Trophoblast cell (in vitro differentiated cells and primary cell): ENCODE measurements at regions not wholly inside any gene's neighbourhood (a gene's known extent, or its start where the extent isn't known, plus 50 kb on each side); places are given as distances from the start of the nearest gene placed in this dataset.

Experiments used
- DNase-seq, 2 donors: peaks; one replicate each; pipeline ENCODE4 v3.0.0-alpha.2; 2016
- H2AFZ ChIP-seq: 2 replicates; pipeline ENCODE4 v1.6.1; 2013; ENCODE audit warnings: low read length, moderate library complexity, mild to moderate bottlenecking; ENCODE audit not compliant: insufficient read depth, poor library complexity
- H2AK5ac ChIP-seq: 2 replicates; pipeline ENCODE4 v1.6.1; 2013; ENCODE audit warnings: mild to moderate bottlenecking, low read length
- H2BK120ac ChIP-seq: 2 replicates; pipeline ENCODE4 v1.6.1; 2013; ENCODE audit warnings: low read length, mild to moderate bottlenecking, moderate library complexity; ENCODE audit not compliant: insufficient read depth, poor library complexity
- H2BK12ac ChIP-seq: 2 replicates; pipeline ENCODE4 v1.6.1; 2013; ENCODE audit warnings: mild to moderate bottlenecking, low read length, moderate library complexity
- H2BK5ac ChIP-seq: 2 replicates; pipeline ENCODE4 v1.6.1; 2013; ENCODE audit warnings: low read length, low read depth, moderate library complexity, mild to moderate bottlenecking; ENCODE audit not compliant: poor library complexity
- H3K14ac ChIP-seq: 2 replicates; pipeline ENCODE4 v1.6.1; 2013; ENCODE audit warnings: mild to moderate bottlenecking, low read length
- H3K18ac ChIP-seq: 2 replicates; pipeline ENCODE4 v1.6.1; 2013; ENCODE audit warnings: mild to moderate bottlenecking, low read length
- H3K23ac ChIP-seq: 2 replicates; pipeline ENCODE4 v1.6.1; 2013; ENCODE audit warnings: low read length
- H3K27ac ChIP-seq: 2 replicates; pipeline ENCODE4 v1.5.1; 2013; ENCODE audit warnings: low read depth, mild to moderate bottlenecking, inconsistent platforms, low read length, moderate library complexity
- H3K27me3 ChIP-seq: 2 replicates; pipeline ENCODE4 v1.6.1; 2013; ENCODE audit warnings: inconsistent platforms, mild to moderate bottlenecking, low read length, moderate library complexity; ENCODE audit not compliant: insufficient read depth
- H3K36me3 ChIP-seq, 2 experiments: 1 replicate in 1 of 2; 2 replicates in 1 of 2; pipeline ENCODE4 v1.6.1; 2013; ENCODE audit warnings: low read length in 2 of 2, mild to moderate bottlenecking in 2 of 2, moderate library complexity in 1 of 2; ENCODE audit not compliant: insufficient read depth in 2 of 2, control insufficient read depth in 1 of 2
- H3K4ac ChIP-seq: 2 replicates; pipeline ENCODE4 v1.6.1; 2013; ENCODE audit warnings: low read depth, mild to moderate bottlenecking, low read length, moderate library complexity
- H3K4me1 ChIP-seq, 2 experiments: 1 replicate in 1 of 2; 2 replicates in 1 of 2; pipeline ENCODE4 v1.6.1; 2013; ENCODE audit warnings: low read length in 2 of 2, mild to moderate bottlenecking in 2 of 2, moderate library complexity in 1 of 2; ENCODE audit not compliant: insufficient read depth in 2 of 2, control insufficient read depth in 1 of 2
- H3K4me2 ChIP-seq: 2 replicates; pipeline ENCODE4 v1.6.1; 2013; ENCODE audit warnings: inconsistent platforms, mild to moderate bottlenecking, low read length, moderate library complexity
- H3K4me3 ChIP-seq: 2 replicates; pipeline ENCODE4 v1.5.1; 2013; ENCODE audit warnings: mild to moderate bottlenecking, low read depth, low read length, inconsistent platforms
- H3K79me1 ChIP-seq: one replicate; pipeline ENCODE4 v1.6.1; 2013; ENCODE audit warnings: low read length
- H3K79me2 ChIP-seq: 2 replicates; pipeline ENCODE4 v1.6.1; 2013; ENCODE audit warnings: low read length, mild to moderate bottlenecking; ENCODE audit not compliant: control insufficient read depth, insufficient read depth, poor library complexity
- H3K9ac ChIP-seq: 2 replicates; pipeline ENCODE4 v1.6.1; 2013; ENCODE audit warnings: mild to moderate bottlenecking, low read length
- H3K9me3 ChIP-seq: 2 replicates; pipeline ENCODE4 v1.6.1; 2013; ENCODE audit warnings: low read depth, mild to moderate bottlenecking, control low read depth, inconsistent platforms, low read length; ENCODE audit not compliant: insufficient read depth
- H4K12ac ChIP-seq: 2 replicates; pipeline ENCODE4 v1.6.1; 2013; ENCODE audit warnings: low read depth, mild to moderate bottlenecking, low read length, moderate library complexity
- H4K8ac ChIP-seq: 2 replicates; pipeline ENCODE4 v1.6.1; 2013; ENCODE audit warnings: low read depth, mild to moderate bottlenecking, low read length, moderate library complexity
- H4K91ac ChIP-seq: one replicate; pipeline ENCODE4 v1.6.1; 2013; ENCODE audit warnings: low read depth, mild to moderate bottlenecking, low read length, moderate library complexity
- WGBS: extraction: QIAGEN DNeasy Blood & Tissue Kit; methylation state at CpG from one replicate; pipeline ENCODE4 v1.1.7; 2013; ENCODE audit warnings: missing lambda C conversion rate; ENCODE audit not compliant: insufficient read length, insufficient coverage; ENCODE audit errors: extremely low coverage; 5-methylcytosine and 5-hydroxymethylcytosine counted together

DNA sequence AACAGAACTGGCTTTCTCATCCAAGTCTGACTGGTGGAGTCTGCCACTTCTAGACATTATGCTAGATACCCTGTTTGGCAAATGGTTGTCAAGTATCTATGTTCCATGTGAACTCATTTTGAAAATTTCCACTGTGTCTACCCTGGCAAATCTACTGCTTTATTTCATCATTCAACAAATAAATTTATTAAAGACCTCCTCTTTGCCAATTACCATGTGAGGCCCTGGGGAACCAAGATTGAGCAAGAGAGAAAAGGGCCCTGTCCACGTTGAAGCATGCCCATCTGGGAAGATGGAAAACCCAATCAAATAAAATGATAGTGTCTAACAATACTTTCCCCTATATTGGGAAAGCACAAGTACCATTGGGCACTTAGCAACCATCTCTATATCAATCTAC is 582.4 kb downstream of the IRS1 start:
- H2BK120ac ChIP-seq = no peak overlapping the region
- H3K4me2 ChIP-seq = no peak overlapping the region
- no peak overlapping the region for H2AK5ac ChIP-seq
- no peak overlapping the region for H2AFZ ChIP-seq
- no peak overlapping the region for H3K23ac ChIP-seq
- no peak overlapping the region for H4K91ac ChIP-seq
- no peak overlapping the region for H4K8ac ChIP-seq
- WGBS = no CpG with 5 or more reads among the region's 1 CpG
- H3K79me1 ChIP-seq = no peaks in the 10 kb centered on the region
- no peak overlapping the region for H2BK12ac ChIP-seq
- H3K79me2 ChIP-seq = no peaks in the 10 kb centered on the region
- no peaks in the 10 kb centered on the region for H3K9me3 ChIP-seq
- no peak overlapping the region for H3K14ac ChIP-seq
- no peak overlapping the region for H3K9ac ChIP-seq
- no peaks in the 10 kb centered on the region for H3K27me3 ChIP-seq
- no peaks in the 10 kb centered on the region for H3K4me1 ChIP-seq
- no peak for DNase-seq
- H3K27ac ChIP-seq = no peak overlapping the region
- no peak overlapping the region for H3K4me3 ChIP-seq
- H3K36me3 ChIP-seq = no peaks in the 10 kb centered on the region
- H3K18ac ChIP-seq = no peak overlapping the region
- no peak overlapping the region for H2BK5ac ChIP-seq
- H3K4ac ChIP-seq = no peak overlapping the region
- H4K12ac ChIP-seq = no peak overlapping the region

- Histone ChIP-seq H3K4me3 (no peak overlapping the region), H3K4me2 (no peak overlapping the region), H2BK5ac (no peak overlapping the region), H3K27me3 (no peaks in the 10 kb centered on the region), H4K8ac (no peak overlapping the region), H3K79me2 (no peaks in the 10 kb centered on the region), H3K27ac (no peak overlapping the region), H3K4ac (no peak overlapping the region), H2AFZ (no peak overlapping the region), H4K12ac (no peak overlapping the region), H3K18ac (no peak overlapping the region), H3K36me3 (no peaks in the 10 kb centered on the region), H3K14ac (no peak overlapping the region), H2BK12ac (no peak overlapping the region), H3K79me1 (no peaks in the 10 kb centered on the region), H3K9ac (no peak overlapping the region), H3K4me1 (no peaks in the 10 kb centered on the region), H3K9me3 (no peaks in the 10 kb centered on the region), H3K23ac (no peak overlapping the region), H2BK120ac (no peak overlapping the region), H2AK5ac (no peak overlapping the region), H4K91ac (no peak overlapping the region)
- no CpG with 5 or more reads among the region's 6 CpGs for WGBS
- no peak for DNase-seq
These were observed 583.0 kb downstream of the IRS1 start for GRCh38 chr2:226216575-226216974.

- Histone ChIP-seq H3K79me1 (no peaks in the 10 kb centered on the region), H3K23ac (no peak overlapping the region), H3K4ac (no peak overlapping the region), H3K4me3 (no peak overlapping the region), H2BK120ac (no peak overlapping the region), H3K4me1 (no peaks in the 10 kb centered on the region), H2BK12ac (no peak overlapping the region), H4K8ac (no peak overlapping the region), H3K18ac (no peak overlapping the region), H3K27ac (no peak overlapping the region), H3K14ac (no peak overlapping the region), H4K91ac (no peak overlapping the region), H3K9me3 (no peaks in the 10 kb centered on the region), H3K27me3 (no peaks in the 10 kb centered on the region), H3K79me2 (no peaks in the 10 kb centered on the region), H4K12ac (no peak overlapping the region), H2AK5ac (no peak overlapping the region), H2AFZ (no peak overlapping the region), H3K9ac (no peak overlapping the region), H3K36me3 (no peaks in the 10 kb centered on the region), H3K4me2 (no peak overlapping the region), H2BK5ac (no peak overlapping the region)
- DNase-seq = peak; percentile 3 to 27
- no CpG with 5 or more reads among the region's 11 CpGs for WGBS
These were observed 583.6 kb downstream of the IRS1 start for GRCh38 chr2:226215902-226216503.

GRCh38 chr2:226213717-226214116 is 585.9 kb downstream of the IRS1 start:
- H3K4ac ChIP-seq = no peak overlapping the region
- H4K12ac ChIP-seq = no peak overlapping the region
- no peaks in the 10 kb centered on the region for H3K79me1 ChIP-seq
- H3K23ac ChIP-seq = no peak overlapping the region
- no peak overlapping the region for H2AFZ ChIP-seq
- no CpG with 5 or more reads among the region's 4 CpGs for WGBS
- H3K4me2 ChIP-seq = no peak overlapping the region
- H3K9me3 ChIP-seq = no peaks in the 10 kb centered on the region
- H4K91ac ChIP-seq = no peak overlapping the region
- no peak overlapping the region for H2BK5ac ChIP-seq
- H3K36me3 ChIP-seq = no peaks in the 10 kb centered on the region
- H3K9ac ChIP-seq = no peak overlapping the region
- H3K14ac ChIP-seq = no peak overlapping the region
- H3K4me1 ChIP-seq = no peaks in the 10 kb centered on the region
- H2AK5ac ChIP-seq = no peak overlapping the region
- H2BK12ac ChIP-seq = no peak overlapping the region
- no peak overlapping the region for H3K27ac ChIP-seq
- peak in 1 of 2 donors; percentile 39 for DNase-seq
- no peak overlapping the region for H3K4me3 ChIP-seq
- no peaks in the 10 kb centered on the region for H3K27me3 ChIP-seq
- no peaks in the 10 kb centered on the region for H3K79me2 ChIP-seq
- no peak overlapping the region for H2BK120ac ChIP-seq
- H3K18ac ChIP-seq = no peak overlapping the region
- no peak overlapping the region for H4K8ac ChIP-seq
